GM12892 (cell line): ENCODE measurements at regions not wholly inside any gene's neighbourhood (a gene's known extent, or its start where the extent isn't known, plus 50 kb on each side); places are given as distances from the start of the nearest gene placed in this dataset.
"Not testable (repeated sequence)": the region's sequence is repeated elsewhere in the genome, so short reads cannot be mapped to it uniquely, and the experiment has no call there.

Experiments used
- DNase-seq: peaks from one replicate; pipeline ENCODE4 v3.0.0; 2011; ENCODE audit not compliant: insufficient read length
- FAIRE-seq: peaks from 2 replicates; lab custom pipeline; 2011; peaks lifted over from hg19 to GRCh38; lab: Jason Lieb, UNC
- POLR2A ChIP-seq: IDR thresholded peaks from 2 replicates; pipeline ENCODE4 v1.6.1; 2011; ENCODE audit warnings: low read depth, low read length, control low read depth
- POLR2AphosphoS5 ChIP-seq: IDR thresholded peaks from 2 replicates; pipeline ENCODE4 v1.6.1; 2011; ENCODE audit warnings: low read depth, low read length, control low read depth
- TAF1 ChIP-seq: IDR thresholded peaks from 2 replicates; pipeline ENCODE4 v1.6.1; 2011; ENCODE audit warnings: low read depth, mild to moderate bottlenecking, control low read depth, low read length, borderline replicate concordance

DNA sequence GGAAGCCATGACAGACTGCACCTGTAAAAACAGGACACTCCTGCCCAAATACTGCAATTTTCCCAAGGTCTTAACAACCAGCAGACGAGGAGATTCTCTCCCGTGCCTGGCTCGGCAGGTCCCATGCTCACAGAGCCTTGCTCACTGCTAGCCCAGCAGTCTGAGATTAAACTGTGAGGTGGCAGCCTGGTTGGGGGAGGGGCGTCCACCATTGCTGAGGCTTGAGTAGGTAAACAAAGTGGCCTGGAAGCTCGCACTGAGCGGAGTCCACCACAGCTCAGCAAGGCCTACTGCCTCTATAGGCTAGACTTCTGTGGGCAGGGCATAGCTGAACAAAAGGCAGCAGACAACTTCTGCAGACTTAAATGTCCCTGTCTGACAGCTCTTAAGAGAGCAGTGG lies 80.3 kb downstream of the ANXA5 start:
- not testable (repeated sequence) for FAIRE-seq, DNase-seq

GRCh38 chr4:121614101-121614500 lies 82.7 kb downstream of the ANXA5 start:
- FAIRE-seq (no peak), DNase-seq (no peak)
- no peak for TF ChIP-seq POLR2AphosphoS5
- TF ChIP-seq TAF1: no peak
- no peak for TF ChIP-seq POLR2A

GRCh38 chr4:121599049-121599448 lies 97.7 kb downstream of the ANXA5 start:
- DNase-seq: no peak
- FAIRE-seq: no peak
- TF ChIP-seq POLR2AphosphoS5: no peak
- no peak for TF ChIP-seq POLR2A
- no peak for TF ChIP-seq TAF1

DNA sequence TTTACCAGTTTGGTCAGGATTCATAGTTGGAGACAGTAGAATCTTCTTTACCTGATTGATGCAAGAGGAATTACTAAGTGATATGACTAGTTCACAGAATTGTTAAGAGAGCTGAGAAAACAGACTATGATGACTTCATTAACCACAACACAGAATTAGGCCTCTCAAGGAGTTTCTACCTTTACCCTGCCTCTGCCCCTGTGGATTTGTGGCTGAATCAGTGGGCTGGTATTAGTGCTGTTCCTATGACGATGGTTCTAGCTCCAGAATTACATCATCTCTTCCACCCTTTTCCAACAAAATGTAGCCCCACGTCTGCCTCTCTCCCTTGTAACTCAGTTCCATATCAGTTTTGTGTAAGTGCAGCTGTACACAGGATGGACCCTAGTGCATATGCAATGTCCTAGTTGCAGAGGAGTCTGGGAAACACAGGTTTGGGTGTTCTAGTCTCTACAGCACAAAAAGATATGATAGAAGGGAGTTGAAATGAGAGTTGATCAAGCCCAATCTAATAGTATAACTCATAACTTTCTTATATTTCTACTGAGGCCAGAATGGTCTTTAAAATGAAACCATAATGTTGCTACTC lies 99.3 kb downstream of the ANXA5 start:
- peak; percentile 38 for FAIRE-seq
- DNase-seq: no peak
- no peak for TF ChIP-seq POLR2A
- no peak for TF ChIP-seq POLR2AphosphoS5
- no peak for TF ChIP-seq TAF1

DNA sequence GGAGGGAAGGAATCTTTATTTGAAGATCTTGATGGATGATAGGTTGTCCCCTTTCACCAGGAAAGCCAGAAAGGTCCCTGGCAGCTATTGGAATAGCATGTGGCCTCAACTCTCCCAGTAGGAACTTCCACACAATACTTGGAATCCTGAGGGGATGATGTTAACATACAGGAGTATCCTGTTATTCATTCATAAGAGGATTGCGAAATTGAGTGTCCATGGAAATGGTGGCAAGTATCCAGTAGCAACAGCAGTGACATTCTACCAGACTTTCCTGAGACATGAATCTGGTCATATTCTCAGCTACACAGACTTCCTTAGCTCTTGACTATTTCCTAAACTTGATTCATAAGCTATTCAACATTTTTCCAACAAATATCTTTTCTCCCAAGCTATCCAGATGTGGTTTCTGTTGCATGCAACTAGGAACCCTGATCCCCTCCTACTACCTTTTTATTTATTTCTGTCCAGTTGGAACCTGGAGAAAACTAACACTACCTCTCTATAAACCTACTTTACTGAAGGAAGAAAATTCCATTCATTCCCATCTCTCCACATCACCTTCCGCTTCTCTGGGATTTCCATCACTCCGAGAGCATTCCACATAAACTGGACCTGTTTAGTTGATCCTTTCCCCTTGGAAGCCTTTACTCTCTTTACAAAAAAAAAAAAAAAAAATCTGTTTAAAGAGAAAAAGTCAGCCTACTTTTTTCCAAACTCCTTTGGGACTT lies 101.8 kb downstream of the ANXA5 start:
- FAIRE-seq: no peak
- no peak for TF ChIP-seq TAF1
- DNase-seq: no peak

DNA sequence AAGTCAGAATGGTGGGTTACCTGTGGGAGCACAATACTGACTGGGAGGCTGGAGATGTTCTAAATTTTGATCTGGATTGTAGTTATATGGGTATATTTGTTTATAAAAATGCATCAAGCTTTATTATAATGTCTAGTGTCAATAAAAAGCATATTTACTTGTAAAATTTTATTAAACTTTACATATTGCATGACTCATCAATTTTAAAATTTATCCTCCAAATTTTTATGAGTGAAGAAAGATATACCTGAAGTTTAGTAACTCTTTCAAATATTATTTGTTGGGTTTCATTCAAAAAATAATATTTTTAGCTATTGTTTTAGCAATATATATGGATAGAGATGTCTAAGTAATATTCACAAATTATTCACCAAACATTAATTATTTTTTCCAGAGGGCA lies 103.0 kb downstream of the ANXA5 start:
- TF ChIP-seq TAF1 (no peak), POLR2A (no peak), POLR2AphosphoS5 (no peak)
- FAIRE-seq: no peak
- DNase-seq: no peak

GRCh38 chr4:121592257-121592656 lies 104.5 kb downstream of the ANXA5 start:
- not testable (repeated sequence) for FAIRE-seq, DNase-seq

DNA sequence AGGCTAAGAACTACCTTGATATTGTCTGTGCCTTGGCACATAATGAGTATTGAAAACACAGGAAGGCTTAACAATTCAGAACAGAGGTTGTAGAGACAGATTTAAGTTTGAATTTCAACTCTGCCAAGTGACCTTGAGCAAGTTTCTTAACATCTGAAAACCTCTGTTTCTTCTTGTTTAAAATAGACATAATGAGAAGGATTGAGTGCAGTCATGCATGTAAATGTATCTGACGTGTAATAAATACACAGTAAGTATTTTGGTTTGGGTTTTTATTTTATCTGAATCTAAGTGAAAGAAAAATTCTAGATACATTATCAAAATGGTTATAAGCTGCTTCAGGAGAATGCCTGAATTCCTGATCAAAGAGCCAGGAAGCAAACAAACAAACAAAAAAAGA lies 111.9 kb downstream of the ANXA5 start:
- TF ChIP-seq POLR2A (no peak), TAF1 (no peak), POLR2AphosphoS5 (no peak)
- no peak for FAIRE-seq
- DNase-seq: no peak

GRCh38 chr4:121583396-121583795 lies 113.4 kb downstream of the ANXA5 start:
- TF ChIP-seq POLR2AphosphoS5 (no peak), POLR2A (no peak), TAF1 (no peak)
- no peak for DNase-seq
- FAIRE-seq: no peak

DNA sequence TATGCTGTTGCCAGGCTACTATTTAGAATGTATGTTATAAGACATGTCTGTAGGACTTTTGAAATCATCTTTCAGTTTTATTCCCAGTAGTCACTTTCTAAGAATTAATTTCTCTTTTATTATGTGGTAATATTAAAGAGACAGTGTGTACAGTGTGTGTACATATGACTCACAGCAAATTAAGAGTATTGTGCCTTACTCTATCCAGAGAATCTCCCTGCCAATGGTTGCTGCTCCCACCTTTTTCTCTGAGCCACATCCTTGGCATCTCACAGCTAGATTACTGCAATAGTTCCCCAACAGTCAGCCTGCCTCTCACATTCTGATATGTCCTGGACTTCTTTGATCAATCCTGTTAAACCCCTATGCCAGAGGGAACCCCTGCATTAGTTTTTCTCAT lies 114.5 kb downstream of the ANXA5 start:
- TF ChIP-seq POLR2AphosphoS5 (no peak), TAF1 (no peak), POLR2A (no peak)
- DNase-seq (no peak), FAIRE-seq (no peak)

GRCh38 chr4:121575392-121575791 lies 121.4 kb downstream of the ANXA5 start:
- not testable (repeated sequence) for FAIRE-seq, DNase-seq

DNA sequence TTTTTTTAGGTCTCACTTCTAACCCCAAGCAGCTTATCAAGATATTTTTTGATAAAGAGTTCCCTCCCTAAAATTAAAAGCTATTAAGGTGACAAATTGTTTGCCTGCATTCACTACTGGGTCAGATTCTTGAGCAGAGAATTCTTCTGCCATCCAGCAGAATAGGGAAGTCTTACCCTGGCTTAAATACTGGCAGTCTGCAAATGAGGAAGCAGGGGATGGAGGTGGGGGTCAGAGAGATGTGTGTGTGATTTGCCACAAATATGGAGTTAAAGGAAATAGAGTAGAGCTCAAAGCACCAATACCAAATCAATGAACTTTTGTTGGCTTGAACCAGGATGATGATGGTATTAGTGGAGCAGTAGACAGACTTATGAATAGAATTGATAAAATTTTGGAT lies 122.2 kb downstream of the ANXA5 start:
- no peak for DNase-seq
- TF ChIP-seq TAF1 (no peak), POLR2A (no peak), POLR2AphosphoS5 (no peak)
- no peak for FAIRE-seq

GRCh38 chr4:121567748-121568147 lies 129.0 kb downstream of the ANXA5 start:
- DNase-seq: no peak
- no peak for FAIRE-seq
- TF ChIP-seq POLR2AphosphoS5 (no peak), POLR2A (no peak), TAF1 (no peak)
